Esophagus squamous epithelium (tissue), 4 donors: ENCODE measurements at regions not wholly inside any gene's neighbourhood (a gene's known extent, or its start where the extent isn't known, plus 50 kb on each side); places are given as distances from the start of the nearest gene placed in this dataset.

ENCODE experiments used
- CTCF ChIP-seq, 6 experiments: fragments of 450-650 bp in 4 of 6; fragments of 200-600 bp in 2 of 6; sonication (generic) in 2 of 6; IDR thresholded peaks; one replicate each; pipeline ENCODE4 v1.5.1; 2016 to 2019; ENCODE audit warnings: antibody characterized with exemption in 6 of 6, mild to moderate bottlenecking in 4 of 6, moderate library complexity in 4 of 6
- POLR2A ChIP-seq, 4 donors: fragments of 450-650 bp; IDR thresholded peaks; one replicate each; pipeline ENCODE4 v1.6.1; 2017; ENCODE audit warnings: antibody characterized with exemption in 4 of 4, mild to moderate bottlenecking in 4 of 4, moderate library complexity in 3 of 4

DNA sequence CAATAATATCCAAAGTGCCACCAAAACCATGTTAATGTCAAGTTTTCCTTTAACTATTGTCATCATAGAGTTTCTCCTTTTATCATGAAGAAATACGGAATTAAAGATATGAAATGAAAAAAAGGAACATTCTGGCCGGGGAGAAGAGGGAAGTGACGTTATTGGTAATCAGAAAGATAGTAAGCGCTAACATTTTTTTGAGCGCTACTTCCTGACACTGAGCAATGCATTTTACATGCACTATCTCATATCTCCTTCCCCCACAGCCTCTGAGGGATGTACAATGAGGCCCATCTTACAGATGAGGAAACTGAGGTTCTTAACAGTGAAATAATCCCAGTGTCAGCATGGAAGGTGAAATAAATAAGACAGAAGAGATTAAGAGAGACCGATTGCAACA is 410.9 kb downstream of the SOX9 start:
- no peak for TF ChIP-seq CTCF (IDR thresholded peaks at IDR 0.05)
- no peak for TF ChIP-seq POLR2A (IDR thresholded peaks at IDR 0.05)
